Astrocyte of the spinal cord (primary cell): ENCODE measurements at regions not wholly inside any gene's neighbourhood (a gene's known extent, or its start where the extent isn't known, plus 50 kb on each side); places are given as distances from the start of the nearest gene placed in this dataset.
"Not testable (repeated sequence)": the region's sequence is repeated elsewhere in the genome, so short reads cannot be mapped to it uniquely, and the experiment has no call there.

Experiments
- DNase-seq: peaks from one replicate; pipeline ENCODE4 v3.0.0; 2011; ENCODE audit warnings: low read depth, low spot score
- H3K4me3 ChIP-seq: 2 replicates; pipeline ENCODE4 v1.5.1; 2011; ENCODE audit warnings: low read depth, mild to moderate bottlenecking, low read length, moderate library complexity
- in situ Hi-C: cut with HindIII; loops from 2 replicates; pipeline ENCODE4 v1.10.0; 2017; ENCODE audit warnings: low sequenced_read_pairs
- TF ChIP-seq, protein P1 (sequence below): IDR thresholded peaks from 2 replicates; pipeline ENCODE4 v1.5.1; 2012; ENCODE audit warnings: low read depth, mild to moderate bottlenecking, low read length, inconsistent platforms

DNA sequence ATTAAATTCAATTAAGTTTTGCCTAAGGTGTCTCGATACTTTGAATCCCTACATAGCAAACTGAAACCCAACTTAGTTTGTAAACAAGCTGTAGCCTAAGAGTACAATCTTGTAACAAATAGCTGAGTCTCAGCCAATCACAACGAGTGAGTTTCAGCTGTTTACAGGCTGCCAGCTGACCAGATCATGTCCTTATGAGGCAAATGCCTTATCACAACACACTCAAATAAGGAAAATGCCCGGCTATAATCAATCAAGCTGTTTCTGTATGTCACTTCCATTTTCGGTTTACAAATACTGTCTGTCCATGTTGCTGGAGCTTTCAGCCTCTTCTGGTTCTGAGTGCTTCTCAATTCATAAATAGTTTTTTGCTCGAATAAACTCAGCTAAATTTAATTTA lies 943.8 kb downstream of the SLC16A7 start:
- TF ChIP-seq, protein P1, sequence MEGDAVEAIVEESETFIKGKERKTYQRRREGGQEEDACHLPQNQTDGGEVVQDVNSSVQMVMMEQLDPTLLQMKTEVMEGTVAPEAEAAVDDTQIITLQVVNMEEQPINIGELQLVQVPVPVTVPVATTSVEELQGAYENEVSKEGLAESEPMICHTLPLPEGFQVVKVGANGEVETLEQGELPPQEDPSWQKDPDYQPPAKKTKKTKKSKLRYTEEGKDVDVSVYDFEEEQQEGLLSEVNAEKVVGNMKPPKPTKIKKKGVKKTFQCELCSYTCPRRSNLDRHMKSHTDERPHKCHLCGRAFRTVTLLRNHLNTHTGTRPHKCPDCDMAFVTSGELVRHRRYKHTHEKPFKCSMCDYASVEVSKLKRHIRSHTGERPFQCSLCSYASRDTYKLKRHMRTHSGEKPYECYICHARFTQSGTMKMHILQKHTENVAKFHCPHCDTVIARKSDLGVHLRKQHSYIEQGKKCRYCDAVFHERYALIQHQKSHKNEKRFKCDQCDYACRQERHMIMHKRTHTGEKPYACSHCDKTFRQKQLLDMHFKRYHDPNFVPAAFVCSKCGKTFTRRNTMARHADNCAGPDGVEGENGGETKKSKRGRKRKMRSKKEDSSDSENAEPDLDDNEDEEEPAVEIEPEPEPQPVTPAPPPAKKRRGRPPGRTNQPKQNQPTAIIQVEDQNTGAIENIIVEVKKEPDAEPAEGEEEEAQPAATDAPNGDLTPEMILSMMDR: no peak

DNA sequence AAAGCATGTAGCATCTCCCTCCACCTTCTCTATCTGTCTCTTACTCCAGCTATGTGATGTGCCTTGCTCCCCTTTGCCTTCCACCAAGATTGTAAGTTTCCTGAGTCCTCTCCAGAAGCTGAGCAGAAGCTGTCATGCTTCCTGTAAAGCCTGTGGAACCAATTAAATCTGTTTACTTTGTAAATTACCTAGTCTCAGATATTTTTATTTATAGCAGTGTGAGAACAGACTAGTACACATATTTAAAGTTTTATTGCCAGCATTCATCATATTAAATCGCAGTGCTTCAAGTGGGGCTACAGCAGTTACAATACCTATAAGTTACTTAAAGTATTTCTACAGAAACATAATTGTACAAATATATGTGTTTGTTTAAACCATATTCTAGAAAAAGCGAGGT lies 973.1 kb downstream of the SLC16A7 start:
- TF ChIP-seq, protein P1: no peak
- no peak overlapping the region for H3K4me3 ChIP-seq
- in situ Hi-C loops: no loop called here
- DNase-seq: no peak

More for the DNA sequence above, 943.8 kb downstream of the SLC16A7 start:
- in situ Hi-C loops: no loop called here
- DNase-seq: no peak
- H3K4me3 ChIP-seq: no peak overlapping the region

DNA sequence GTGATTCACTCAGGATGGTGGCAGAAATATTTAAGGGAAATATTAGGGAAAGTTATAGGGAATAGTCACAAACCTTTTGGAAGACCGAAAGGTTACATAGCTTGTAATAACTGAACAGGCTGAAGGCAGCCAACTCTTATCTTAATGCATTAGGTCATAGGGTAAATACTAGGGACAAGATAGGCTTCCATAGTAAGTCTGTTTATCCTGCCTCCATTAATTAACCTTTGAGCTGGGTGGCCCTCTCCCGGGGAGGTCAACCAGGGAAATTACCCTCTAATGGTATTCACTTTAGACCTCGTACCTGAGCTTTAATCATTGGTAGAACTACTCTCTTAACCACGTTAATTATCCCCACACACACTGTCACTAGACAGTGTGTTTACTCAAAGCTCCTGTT lies 981.8 kb downstream of the SLC16A7 start:
- H3K4me3 ChIP-seq: no peak overlapping the region
- DNase-seq: no peak
- TF ChIP-seq, protein P1: no peak
- in situ Hi-C loops: no loop called here

DNA sequence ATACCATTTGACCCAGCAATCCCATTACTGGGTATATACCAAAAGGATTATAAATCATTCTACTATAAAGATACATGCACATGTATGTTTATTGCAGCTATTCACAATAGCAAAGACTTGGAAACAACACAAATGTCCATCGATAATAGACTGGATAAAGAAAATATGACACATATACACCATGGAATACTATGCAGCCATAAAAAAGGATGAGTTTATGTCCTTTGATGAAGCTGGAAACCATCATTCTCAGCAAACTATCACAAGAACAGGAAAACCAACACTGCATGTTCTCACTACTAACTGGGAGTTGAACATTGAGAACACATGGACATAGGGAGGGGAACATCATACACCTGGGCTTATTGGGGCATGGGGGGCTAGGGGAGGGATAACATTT lies 991.8 kb downstream of the SLC16A7 start:
- DNase-seq, in situ Hi-C loops, H3K4me3 ChIP-seq: not testable (repeated sequence)

DNA sequence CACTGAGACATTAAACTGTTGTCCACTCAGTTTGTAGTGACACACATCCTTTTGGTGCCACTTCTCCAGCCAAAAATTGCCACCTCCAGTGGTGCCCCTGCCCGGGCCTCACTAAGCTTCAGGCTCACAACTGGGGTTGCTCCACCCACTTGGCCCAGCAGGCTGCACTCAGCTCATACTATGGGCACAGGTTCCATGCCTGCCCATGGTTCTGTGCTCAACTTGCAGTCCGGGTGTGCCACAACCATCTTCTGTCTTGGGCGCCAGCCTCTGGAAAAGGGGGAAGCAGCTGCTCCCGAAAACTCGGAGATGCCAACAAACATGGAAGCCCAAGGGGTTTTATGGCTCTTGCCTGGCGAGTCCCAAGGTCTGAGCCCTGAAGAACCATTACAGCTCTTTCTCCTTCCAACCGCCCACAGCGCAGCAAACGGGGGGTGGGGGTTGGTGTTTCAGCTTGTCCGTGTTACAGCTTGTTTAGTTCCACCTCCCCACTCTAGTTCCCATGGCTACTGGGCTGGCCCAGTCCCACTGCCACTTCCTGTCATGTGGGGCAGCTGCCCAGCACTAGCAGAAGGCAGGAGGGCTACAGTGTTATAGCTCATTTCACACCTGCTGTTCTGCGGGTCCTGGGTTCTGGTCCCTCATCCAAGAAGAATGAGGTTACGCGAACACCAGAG lies 998.3 kb downstream of the SLC16A7 start:
- no peak for DNase-seq
- H3K4me3 ChIP-seq: no peak overlapping the region
- TF ChIP-seq, protein P1: no peak
- in situ Hi-C loops: no loop called here

DNA sequence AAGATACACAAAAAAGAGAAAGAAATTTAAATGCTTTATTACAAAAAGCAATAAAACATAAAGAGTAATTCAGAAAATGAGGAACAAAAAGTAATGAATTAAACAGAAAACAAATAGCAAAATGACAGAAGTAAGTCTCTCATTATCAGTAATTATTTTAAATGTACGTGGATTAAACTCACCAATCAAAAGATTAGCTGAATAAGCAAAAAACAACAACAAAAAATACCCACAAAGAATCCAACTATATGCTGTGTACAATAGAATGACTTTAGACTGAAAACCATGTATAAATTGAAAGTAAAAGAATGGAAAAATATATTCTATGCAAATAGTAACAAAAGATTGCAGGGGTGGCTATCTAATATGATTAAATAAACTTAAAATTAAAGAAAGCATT lies 1006.8 kb downstream of the SLC16A7 start:
- no peak for DNase-seq
- no peak overlapping the region for H3K4me3 ChIP-seq
- TF ChIP-seq, protein P1: no peak
- in situ Hi-C loops: no loop called here

DNA sequence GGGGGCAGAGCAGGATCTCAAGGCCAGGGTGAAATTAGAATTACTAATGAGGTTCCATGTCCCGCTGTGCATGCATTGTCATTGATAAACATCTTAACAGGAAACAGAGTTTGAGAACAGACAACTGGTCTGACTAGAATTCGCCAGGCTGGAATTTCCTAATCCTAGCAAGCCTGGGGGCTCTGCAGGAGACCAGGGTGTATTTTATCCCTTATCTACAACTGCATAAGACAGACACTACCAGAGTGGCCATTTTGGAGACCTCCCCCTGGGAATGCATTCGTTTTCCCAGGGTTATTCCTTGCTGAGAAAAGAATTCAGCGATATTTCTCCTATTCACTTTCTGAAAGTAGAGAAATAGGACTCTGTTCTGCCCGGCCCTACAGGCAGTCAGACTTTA lies 1007.6 kb downstream of the SLC16A7 start:
- in situ Hi-C loops, DNase-seq, H3K4me3 ChIP-seq: not testable (repeated sequence)

DNA sequence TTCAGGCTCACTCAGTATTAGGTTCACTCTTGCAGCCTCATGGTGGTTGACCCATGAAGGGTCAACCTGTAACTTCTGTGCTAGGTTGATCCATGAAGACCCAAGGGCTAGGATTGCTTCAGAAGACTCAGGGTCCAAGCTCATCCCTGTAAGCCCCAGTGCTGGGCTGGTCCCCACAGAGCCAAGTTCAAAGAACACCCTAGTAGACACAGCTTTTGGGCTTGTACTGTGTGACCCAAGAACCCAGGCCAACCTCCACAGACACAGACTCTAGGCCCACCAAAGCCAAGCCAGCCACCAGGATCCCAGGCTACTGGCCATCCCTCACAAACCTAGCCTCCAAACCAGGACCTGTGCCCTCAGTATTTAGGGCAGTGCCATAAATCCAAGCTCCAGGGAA lies 1020.6 kb downstream of the SLC16A7 start:
- no peak for DNase-seq
- no peak overlapping the region for H3K4me3 ChIP-seq
- TF ChIP-seq, protein P1: no peak
- in situ Hi-C loops: no loop called here
